Gastrocnemius medialis (tissue), 4 donors: ENCODE measurements at regions not wholly inside any gene's neighbourhood (a gene's known extent, or its start where the extent isn't known, plus 50 kb on each side); places are given as distances from the start of the nearest gene placed in this dataset.

Source experiments
- ATAC-seq, 2 donors: fragments of 150-250 bp; one replicate each; pipeline ENCODE4 v1.9.1; 2016
- DNase-seq, 2 donors: peaks; one replicate each; pipeline ENCODE4 v3.0.0-alpha.2; 2019
- H3K27ac ChIP-seq, 4 donors: fragments of 200-600 bp; sonication (generic); 1 replicate in 1 of 4; 2 replicates in 3 of 4; pipeline ENCODE4 v1.5.1; 2016 to 2018; ENCODE audit warnings: mild to moderate bottlenecking in 2 of 4, moderate library complexity in 1 of 4
- H3K27me3 ChIP-seq, 3 donors: fragments of 200-600 bp; sonication (generic) in 2 of 3; 1 replicate in 1 of 3; 2 replicates in 2 of 3; pipeline versions ENCODE4 v1.5.1 to v1.6.0; 2016 to 2019; ENCODE audit warnings: mild to moderate bottlenecking in 1 of 3, moderate library complexity in 1 of 3
- H3K36me3 ChIP-seq, 2 donors: fragments of 200-600 bp; sonication (generic) in 1 of 2; one replicate each; pipeline ENCODE4 v1.5.1; 2017 to 2018
- H3K4me1 ChIP-seq, 2 donors: fragments of 200-600 bp; sonication (generic) in 1 of 2; one replicate each; pipeline ENCODE4 v1.5.1; 2016 to 2017; ENCODE audit warnings: mild to moderate bottlenecking in 2 of 2
- H3K4me3 ChIP-seq, 4 donors: fragments of 200-600 bp; sonication (generic) in 3 of 4; 1 replicate in 1 of 4; 2 replicates in 3 of 4; pipeline ENCODE4 v1.5.1; 2016 to 2019; ENCODE audit warnings: mild to moderate bottlenecking in 2 of 4
- H3K9me3 ChIP-seq, 3 donors: fragments of 200-600 bp; sonication (generic) in 2 of 3; 1 replicate in 1 of 3; 2 replicates in 2 of 3; pipeline ENCODE4 v1.5.1; 2016 to 2019
- POLR2A ChIP-seq, 2 donors: fragments of 450-650 bp; IDR thresholded peaks; one replicate each; pipeline ENCODE4 v1.6.1; 2017; ENCODE audit warnings: antibody characterized with exemption in 2 of 2, mild to moderate bottlenecking in 2 of 2, moderate library complexity in 2 of 2
- in situ Hi-C, 4 donors: fragments of 200-750 bp; cut with MboI; loops; one replicate each; pipeline versions ENCODE4 v1.15.0 to v1.8.0; 2017; ENCODE audit warnings: low sequenced_read_pairs in 4 of 4
- intact Hi-C: fragments of 100-400 bp; cut with DNase I; formaldehyde crosslinking; loops from one replicate; pipeline ENCODE4 v1.15.1; 2023; ENCODE audit warnings: low total_unique reads
- TF ChIP-seq, protein P1 (sequence below), 5 experiments: fragments of 450-650 bp in 3 of 5; fragments of 200-600 bp in 2 of 5; sonication (generic) in 2 of 5; IDR thresholded peaks in 4 of 5; conservative IDR thresholded peaks in 1 of 5; 1 replicate in 4 of 5; 2 replicates in 1 of 5; pipeline ENCODE4 v1.5.1; 2016 to 2019; ENCODE audit warnings: antibody characterized with exemption in 5 of 5, mild to moderate bottlenecking in 3 of 5, moderate library complexity in 3 of 5

DNA sequence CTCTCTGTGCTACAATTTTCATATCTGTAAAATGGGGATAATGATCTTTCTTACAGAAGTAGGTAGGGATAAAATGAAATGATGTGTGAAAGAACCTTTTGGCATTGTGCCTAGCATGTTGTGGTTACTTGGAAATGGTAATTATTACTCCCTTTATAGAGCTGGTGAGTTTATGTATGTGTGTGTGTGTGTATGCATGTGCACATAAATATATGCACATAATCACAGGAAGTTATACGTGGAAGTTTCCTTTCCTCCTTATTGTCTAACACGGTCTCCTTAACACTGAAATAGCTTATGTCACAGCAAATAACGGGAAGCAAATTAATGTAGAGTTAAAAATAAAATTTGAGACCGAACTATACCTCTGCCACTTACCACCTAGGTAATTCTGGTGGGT, 163.7 kb upstream of the ZBED5 start:
- H3K27ac ChIP-seq, result no peak overlapping the region
- ATAC-seq (no peak), DNase-seq (no peak)
- H3K4me3 ChIP-seq, result no peak overlapping the region
- no peaks in the 10 kb centered on the region for H3K36me3 ChIP-seq
- no peak for TF ChIP-seq POLR2A (IDR thresholded peaks at IDR 0.05)
- TF ChIP-seq, protein P1, sequence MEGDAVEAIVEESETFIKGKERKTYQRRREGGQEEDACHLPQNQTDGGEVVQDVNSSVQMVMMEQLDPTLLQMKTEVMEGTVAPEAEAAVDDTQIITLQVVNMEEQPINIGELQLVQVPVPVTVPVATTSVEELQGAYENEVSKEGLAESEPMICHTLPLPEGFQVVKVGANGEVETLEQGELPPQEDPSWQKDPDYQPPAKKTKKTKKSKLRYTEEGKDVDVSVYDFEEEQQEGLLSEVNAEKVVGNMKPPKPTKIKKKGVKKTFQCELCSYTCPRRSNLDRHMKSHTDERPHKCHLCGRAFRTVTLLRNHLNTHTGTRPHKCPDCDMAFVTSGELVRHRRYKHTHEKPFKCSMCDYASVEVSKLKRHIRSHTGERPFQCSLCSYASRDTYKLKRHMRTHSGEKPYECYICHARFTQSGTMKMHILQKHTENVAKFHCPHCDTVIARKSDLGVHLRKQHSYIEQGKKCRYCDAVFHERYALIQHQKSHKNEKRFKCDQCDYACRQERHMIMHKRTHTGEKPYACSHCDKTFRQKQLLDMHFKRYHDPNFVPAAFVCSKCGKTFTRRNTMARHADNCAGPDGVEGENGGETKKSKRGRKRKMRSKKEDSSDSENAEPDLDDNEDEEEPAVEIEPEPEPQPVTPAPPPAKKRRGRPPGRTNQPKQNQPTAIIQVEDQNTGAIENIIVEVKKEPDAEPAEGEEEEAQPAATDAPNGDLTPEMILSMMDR (IDR thresholded peaks at IDR 0.05 in 4 of 5, conservative IDR thresholded peaks at IDR 0.05 in 1 of 5), result no peak
- in situ Hi-C loops, result loop anchor here (5.0 to 10.0 kb wide), 5 partner anchors 87 to 763 kb away; no protein-coding TSS in a partner anchor
- no peaks in the 10 kb centered on the region for H3K9me3 ChIP-seq
- H3K27me3 ChIP-seq, result no peaks in the 10 kb centered on the region
- intact Hi-C loops, result no loop called here
- no peaks in the 10 kb centered on the region for H3K4me1 ChIP-seq

DNA sequence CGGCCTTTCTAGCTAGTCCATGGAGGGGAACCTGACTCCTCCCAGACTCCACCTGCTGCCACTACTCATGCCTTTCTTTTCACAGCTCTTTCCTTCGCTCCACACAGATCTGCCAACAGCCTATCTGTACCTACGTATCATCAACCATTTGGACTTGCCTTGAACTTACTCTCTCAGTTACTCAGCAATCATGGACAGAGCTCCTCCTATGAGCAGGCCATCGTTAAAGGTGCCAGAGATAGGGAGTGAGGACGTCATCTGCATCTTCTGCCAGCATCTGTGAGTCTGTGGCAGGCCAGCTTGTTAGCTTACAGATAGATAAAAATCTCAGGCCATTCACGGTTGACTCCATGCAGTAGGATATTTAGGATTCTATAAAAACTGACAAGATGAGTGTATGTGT, 162.9 kb upstream of the ZBED5 start:
- no peak for DNase-seq
- in situ Hi-C loops, result loop anchor here (5.0 to 10.0 kb wide), 5 partner anchors 86 to 764 kb away; no protein-coding TSS in a partner anchor
- Histone ChIP-seq H3K4me3 (no peak overlapping the region), H3K27ac (no peak overlapping the region), H3K4me1 (no peaks in the 10 kb centered on the region), H3K27me3 (no peaks in the 10 kb centered on the region), H3K36me3 (no peaks in the 10 kb centered on the region), H3K9me3 (no peaks in the 10 kb centered on the region)
- TF ChIP-seq POLR2A (IDR thresholded peaks at IDR 0.05), result no peak
- TF ChIP-seq, protein P1 (IDR thresholded peaks at IDR 0.05 in 4 of 5, conservative IDR thresholded peaks at IDR 0.05 in 1 of 5), result no peak
- ATAC-seq, result no peak
- intact Hi-C loops, result no loop called here

DNA sequence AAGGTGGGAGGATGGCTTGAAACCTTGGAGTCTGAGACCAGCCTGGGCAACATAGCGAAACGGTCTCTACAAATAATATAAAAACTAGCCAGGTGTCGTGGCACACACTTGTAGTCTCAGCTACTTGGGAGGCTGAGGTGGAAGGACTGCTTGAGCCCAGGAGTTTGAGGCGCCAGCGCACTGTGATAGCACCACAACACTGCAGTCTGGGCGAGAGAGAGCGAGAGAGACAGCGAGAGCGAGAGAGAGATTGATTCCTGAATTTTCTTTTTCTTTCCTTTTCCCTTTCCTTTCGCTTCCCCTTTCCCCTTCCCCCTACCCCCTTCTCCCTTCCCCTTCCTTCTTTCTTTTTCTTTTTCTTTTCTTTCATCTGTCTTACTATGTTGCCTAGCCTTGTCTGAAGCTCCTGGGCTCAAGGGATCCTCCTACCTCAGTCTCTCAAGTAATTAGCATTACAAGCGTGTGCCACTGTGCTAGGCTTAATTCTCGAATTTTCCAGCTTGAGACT, 162.4 kb upstream of the ZBED5 start:
- no peak overlapping the region for H3K27ac ChIP-seq
- H3K4me1 ChIP-seq, result no peaks in the 10 kb centered on the region
- no peak for ATAC-seq
- TF ChIP-seq, protein P1 (IDR thresholded peaks at IDR 0.05 in 4 of 5, conservative IDR thresholded peaks at IDR 0.05 in 1 of 5), result no peak
- TF ChIP-seq POLR2A (IDR thresholded peaks at IDR 0.05), result no peak
- H3K4me3 ChIP-seq, result no peak overlapping the region
- DNase-seq, result no peak
- intact Hi-C loops (no loop called here), in situ Hi-C loops (loop anchor here (5.0 to 10.0 kb wide), 5 partner anchors 85 to 765 kb away; no protein-coding TSS in a partner anchor)
- no peaks in the 10 kb centered on the region for H3K9me3 ChIP-seq
- H3K36me3 ChIP-seq, result no peaks in the 10 kb centered on the region
- H3K27me3 ChIP-seq, result no peaks in the 10 kb centered on the region

DNA sequence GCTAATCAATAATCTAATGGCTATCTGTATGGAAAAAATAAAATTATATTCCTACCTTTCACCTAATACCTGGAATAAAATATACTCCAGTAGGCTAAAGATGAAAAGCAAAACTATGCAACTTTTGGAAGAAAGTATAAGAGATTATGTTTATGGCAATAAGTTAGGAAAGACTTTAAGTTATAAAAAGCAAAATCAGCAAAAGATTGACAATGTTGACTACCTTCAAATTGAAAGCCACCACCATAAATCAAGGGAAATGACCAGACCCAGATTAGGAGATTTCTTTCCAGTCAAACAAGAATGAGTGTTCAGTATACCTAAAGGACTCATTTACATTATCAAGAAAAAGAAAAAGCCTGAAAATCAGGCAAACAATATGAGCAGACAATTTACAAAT, 159.1 kb upstream of the ZBED5 start:
- Histone ChIP-seq H3K4me3 (no peak overlapping the region), H3K9me3 (no peaks in the 10 kb centered on the region), H3K36me3 (no peaks in the 10 kb centered on the region), H3K27ac (no peak overlapping the region), H3K4me1 (no peaks in the 10 kb centered on the region), H3K27me3 (no peaks in the 10 kb centered on the region)
- ATAC-seq (no peak), DNase-seq (no peak)
- in situ Hi-C loops (no loop called here), intact Hi-C loops (no loop called here)
- TF ChIP-seq POLR2A (IDR thresholded peaks at IDR 0.05), result no peak
- TF ChIP-seq, protein P1 (IDR thresholded peaks at IDR 0.05 in 4 of 5, conservative IDR thresholded peaks at IDR 0.05 in 1 of 5), result no peak

DNA sequence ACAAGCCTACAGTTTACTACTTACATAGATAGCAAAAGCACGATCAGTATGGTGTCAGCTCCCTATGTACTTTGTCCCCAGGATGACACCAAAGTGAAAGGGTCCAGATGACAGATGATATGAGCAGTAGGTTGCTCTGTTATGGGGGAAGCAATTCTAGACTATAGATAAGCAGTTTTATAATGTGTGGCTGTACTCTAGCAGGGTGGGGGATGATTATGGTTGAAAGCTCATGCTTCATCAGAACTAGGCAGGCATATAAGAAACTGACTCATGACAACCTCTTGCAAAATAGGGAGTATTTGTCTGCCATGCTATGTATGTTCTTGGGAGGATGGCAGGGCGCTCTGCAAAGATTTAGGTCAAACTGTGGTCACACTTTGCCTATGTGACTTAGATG, 158.2 kb upstream of the ZBED5 start:
- no peak overlapping the region for H3K27ac ChIP-seq
- no peak overlapping the region for H3K4me3 ChIP-seq
- no peaks in the 10 kb centered on the region for H3K4me1 ChIP-seq
- intact Hi-C loops, result no loop called here
- in situ Hi-C loops, result no loop called here
- no peaks in the 10 kb centered on the region for H3K27me3 ChIP-seq
- DNase-seq (no peak), ATAC-seq (no peak)
- H3K36me3 ChIP-seq, result no peaks in the 10 kb centered on the region
- TF ChIP-seq, protein P1 (IDR thresholded peaks at IDR 0.05 in 4 of 5, conservative IDR thresholded peaks at IDR 0.05 in 1 of 5), result no peak
- TF ChIP-seq POLR2A (IDR thresholded peaks at IDR 0.05), result no peak
- no peaks in the 10 kb centered on the region for H3K9me3 ChIP-seq
